ENCODE measurements at regions not wholly inside any gene's neighbourhood (a gene's known extent, or its start where the extent isn't known, plus 50 kb on each side); places are given as distances from the start of the nearest gene placed in this dataset.

DNA sequence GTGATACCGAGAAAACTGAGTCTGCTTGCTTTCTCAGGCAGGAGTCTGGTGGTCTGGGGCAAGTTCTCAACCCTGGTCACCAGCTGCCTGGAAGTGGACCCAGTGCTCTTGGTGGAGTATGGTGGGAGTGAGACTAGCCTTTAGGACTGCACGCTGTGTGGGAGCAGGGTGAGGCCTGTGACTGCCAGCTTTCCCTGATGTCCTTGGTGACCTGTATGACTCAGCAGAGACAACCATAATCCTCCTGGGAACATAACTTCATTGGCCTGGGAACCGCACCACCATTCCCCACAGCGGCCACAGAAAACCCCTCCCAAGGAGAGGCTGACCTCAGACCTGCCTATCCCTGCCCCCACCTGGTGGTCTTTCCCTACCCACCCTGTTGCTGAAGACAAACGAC is 139.5 kb upstream of the CHRM2 start:
- TF ChIP-seq, protein P1, sequence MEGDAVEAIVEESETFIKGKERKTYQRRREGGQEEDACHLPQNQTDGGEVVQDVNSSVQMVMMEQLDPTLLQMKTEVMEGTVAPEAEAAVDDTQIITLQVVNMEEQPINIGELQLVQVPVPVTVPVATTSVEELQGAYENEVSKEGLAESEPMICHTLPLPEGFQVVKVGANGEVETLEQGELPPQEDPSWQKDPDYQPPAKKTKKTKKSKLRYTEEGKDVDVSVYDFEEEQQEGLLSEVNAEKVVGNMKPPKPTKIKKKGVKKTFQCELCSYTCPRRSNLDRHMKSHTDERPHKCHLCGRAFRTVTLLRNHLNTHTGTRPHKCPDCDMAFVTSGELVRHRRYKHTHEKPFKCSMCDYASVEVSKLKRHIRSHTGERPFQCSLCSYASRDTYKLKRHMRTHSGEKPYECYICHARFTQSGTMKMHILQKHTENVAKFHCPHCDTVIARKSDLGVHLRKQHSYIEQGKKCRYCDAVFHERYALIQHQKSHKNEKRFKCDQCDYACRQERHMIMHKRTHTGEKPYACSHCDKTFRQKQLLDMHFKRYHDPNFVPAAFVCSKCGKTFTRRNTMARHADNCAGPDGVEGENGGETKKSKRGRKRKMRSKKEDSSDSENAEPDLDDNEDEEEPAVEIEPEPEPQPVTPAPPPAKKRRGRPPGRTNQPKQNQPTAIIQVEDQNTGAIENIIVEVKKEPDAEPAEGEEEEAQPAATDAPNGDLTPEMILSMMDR (conservative IDR thresholded peaks at IDR 0.05; ENCODE audit: low read depth, low read length) = no peak
- TF ChIP-seq EZH2 (IDR thresholded peaks at IDR 0.05; ENCODE audit: low read length, unreplicated experiment) = no peak
